ENCODE measurements at regions not wholly inside any gene's neighbourhood (a gene's known extent, or its start where the extent isn't known, plus 50 kb on each side); places are given as distances from the start of the nearest gene placed in this dataset.

- no peak for TF ChIP-seq CTCF (IDR thresholded peaks at IDR 0.05)
- no peak for TF ChIP-seq EZH2 (IDR thresholded peaks at IDR 0.05; ENCODE audit: borderline replicate concordance, insufficient read depth, low read depth, low read length, poor library complexity, severe bottlenecking)
Measured at GRCh38 chr12:63317286-63317846, 166.4 kb upstream of the AVPR1A start.

Data from B cell (primary cell).